Body of pancreas (tissue), 4 donors: ENCODE measurements at regions not wholly inside any gene's neighbourhood (a gene's known extent, or its start where the extent isn't known, plus 50 kb on each side); places are given as distances from the start of the nearest gene placed in this dataset.

Experiments used
- ATAC-seq: fragments of 150-250 bp; one replicate; pipeline ENCODE4 v1.9.1; 2016
- DNase-seq, 4 donors: peaks; one replicate each; pipeline ENCODE4 v3.0.0-alpha.2; 2019
- H3K27ac ChIP-seq, 4 donors: fragments of 200-600 bp; sonication (generic); 1 replicate in 3 of 4; 2 replicates in 1 of 4; pipeline versions ENCODE4 v1.5.1 to v1.6.1; 2016 to 2019; ENCODE audit warnings: mild to moderate bottlenecking in 1 of 4, mixed read lengths in 1 of 4, moderate library complexity in 1 of 4
- H3K27me3 ChIP-seq, 2 donors: fragments of 200-600 bp; sonication (generic); one replicate each; pipeline ENCODE4 v1.6.0; 2016; ENCODE audit warnings: mild to moderate bottlenecking in 1 of 2
- H3K36me3 ChIP-seq, 2 donors: fragments of 200-600 bp; sonication (generic); replicated peaks in 1 of 2; 2 replicates each; pipeline ENCODE4 v1.5.1; 2016; ENCODE audit warnings: low read depth in 2 of 2; ENCODE audit not compliant: insufficient read depth in 1 of 2
- H3K4me1 ChIP-seq: fragments of 200-600 bp; sonication (generic); one replicate; pipeline ENCODE4 v1.6.0; 2016
- H3K4me3 ChIP-seq, 2 donors: fragments of 200-600 bp; sonication (generic); 1 replicate in 1 of 2; 2 replicates in 1 of 2; pipeline ENCODE4 v1.5.1; 2016 to 2019
- H3K9me3 ChIP-seq, 3 donors: fragments of 200-600 bp; sonication (generic); 1 replicate in 2 of 3; 2 replicates in 1 of 3; pipeline ENCODE4 v1.5.1; 2016
- POLR2A ChIP-seq, 3 donors: fragments of 450-650 bp; IDR thresholded peaks; one replicate each; pipeline ENCODE4 v1.6.1; 2016; ENCODE audit warnings: antibody characterized with exemption in 3 of 3, mild to moderate bottlenecking in 2 of 3
- WGBS, 2 donors: methylation state at CpG; one replicate each; pipeline ENCODE4 v1.1.5; 2017; 5-methylcytosine and 5-hydroxymethylcytosine counted together
- intact Hi-C: fragments of 100-400 bp; cut with DNase I; formaldehyde crosslinking; loops from one replicate; pipeline ENCODE4 v1.15.1; 2023
- TF ChIP-seq, protein P1 (sequence below), 7 experiments: fragments of 450-650 bp in 4 of 7; fragments of 200-600 bp in 3 of 7; sonication (generic) in 3 of 7; IDR thresholded peaks; one replicate each; pipeline ENCODE4 v1.5.1; 2016 to 2019; ENCODE audit warnings: antibody characterized with exemption in 7 of 7

DNA sequence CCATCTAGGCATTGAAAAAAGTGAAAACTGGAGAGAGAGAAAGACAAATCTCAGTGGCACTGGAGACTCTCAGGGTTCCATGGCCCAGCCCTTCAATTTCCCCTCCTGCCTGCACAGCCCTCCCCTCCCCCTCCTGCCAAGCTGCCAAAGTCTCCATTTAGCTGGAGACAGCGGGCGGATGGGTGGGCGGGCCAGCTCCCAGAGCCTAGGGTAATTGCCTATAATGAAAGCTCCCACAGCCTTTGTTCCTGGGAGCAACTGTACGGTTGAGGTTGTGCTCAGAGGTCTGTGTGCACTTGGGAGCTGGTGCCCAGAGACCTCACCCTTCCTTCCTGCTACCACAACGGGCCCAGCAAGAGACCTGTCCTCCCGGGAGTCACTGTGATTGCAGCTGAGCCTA is 89.6 kb downstream of the NAV1 start:
- 71 to 80% methylated on average over 1 to 6 of the region's 6 CpGs for WGBS, 2 donors
- DNase-seq (no peak), ATAC-seq (no peak)
- TF ChIP-seq, protein P1, sequence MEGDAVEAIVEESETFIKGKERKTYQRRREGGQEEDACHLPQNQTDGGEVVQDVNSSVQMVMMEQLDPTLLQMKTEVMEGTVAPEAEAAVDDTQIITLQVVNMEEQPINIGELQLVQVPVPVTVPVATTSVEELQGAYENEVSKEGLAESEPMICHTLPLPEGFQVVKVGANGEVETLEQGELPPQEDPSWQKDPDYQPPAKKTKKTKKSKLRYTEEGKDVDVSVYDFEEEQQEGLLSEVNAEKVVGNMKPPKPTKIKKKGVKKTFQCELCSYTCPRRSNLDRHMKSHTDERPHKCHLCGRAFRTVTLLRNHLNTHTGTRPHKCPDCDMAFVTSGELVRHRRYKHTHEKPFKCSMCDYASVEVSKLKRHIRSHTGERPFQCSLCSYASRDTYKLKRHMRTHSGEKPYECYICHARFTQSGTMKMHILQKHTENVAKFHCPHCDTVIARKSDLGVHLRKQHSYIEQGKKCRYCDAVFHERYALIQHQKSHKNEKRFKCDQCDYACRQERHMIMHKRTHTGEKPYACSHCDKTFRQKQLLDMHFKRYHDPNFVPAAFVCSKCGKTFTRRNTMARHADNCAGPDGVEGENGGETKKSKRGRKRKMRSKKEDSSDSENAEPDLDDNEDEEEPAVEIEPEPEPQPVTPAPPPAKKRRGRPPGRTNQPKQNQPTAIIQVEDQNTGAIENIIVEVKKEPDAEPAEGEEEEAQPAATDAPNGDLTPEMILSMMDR (IDR thresholded peaks at IDR 0.05), result no peak
- no peak for TF ChIP-seq POLR2A (IDR thresholded peaks at IDR 0.05)
- H3K36me3 ChIP-seq, result no peaks in the 10 kb centered on the region
- intact Hi-C loops, result no loop called here
- no peak overlapping the region for H3K27ac ChIP-seq
- H3K9me3 ChIP-seq, result no peaks in the 10 kb centered on the region
- H3K4me1 ChIP-seq, result no peaks in the 10 kb centered on the region
- H3K4me3 ChIP-seq, result no peak overlapping the region
- no peaks in the 10 kb centered on the region for H3K27me3 ChIP-seq

- ATAC-seq, result no peak
- TF ChIP-seq, protein P1 (IDR thresholded peaks at IDR 0.05), result no peak
- TF ChIP-seq POLR2A (IDR thresholded peaks at IDR 0.05), result no peak
- no peaks in the 10 kb centered on the region for H3K36me3 ChIP-seq
- H3K4me1 ChIP-seq, result no peaks in the 10 kb centered on the region
- H3K27ac ChIP-seq, result no peak overlapping the region
- DNase-seq, result no peak
- no peak overlapping the region for H3K4me3 ChIP-seq
- H3K9me3 ChIP-seq, result no peaks in the 10 kb centered on the region
- WGBS, 2 donors, result 78 to 86% methylated on average over 6 of the region's 6 CpGs
- no peaks in the 10 kb centered on the region for H3K27me3 ChIP-seq
- intact Hi-C loops, result no loop called here
Observed at GRCh38 chr1:201630582-201630981, 91.7 kb downstream of the NAV1 start.

- no peak for ATAC-seq
- H3K4me1 ChIP-seq, result no peaks in the 10 kb centered on the region
- 79 to 89% methylated on average over 7 of the region's 7 CpGs for WGBS, 2 donors
- no peaks in the 10 kb centered on the region for H3K9me3 ChIP-seq
- DNase-seq, result no peak
- no peaks in the 10 kb centered on the region for H3K27me3 ChIP-seq
- no peak overlapping the region for H3K4me3 ChIP-seq
- H3K36me3 ChIP-seq, result no peaks in the 10 kb centered on the region
- TF ChIP-seq POLR2A (IDR thresholded peaks at IDR 0.05), result no peak
- TF ChIP-seq, protein P1 (IDR thresholded peaks at IDR 0.05), result no peak
- intact Hi-C loops, result no loop called here
- no peak overlapping the region for H3K27ac ChIP-seq
Observed at GRCh38 chr1:201631037-201631436, 92.1 kb downstream of the NAV1 start.

GRCh38 chr1:201632364-201632952 is 93.5 kb downstream of the NAV1 start:
- DNase-seq, result no peak
- Histone ChIP-seq H3K9me3 (no peaks in the 10 kb centered on the region), H3K36me3 (no peaks in the 10 kb centered on the region), H3K4me1 (no peaks in the 10 kb centered on the region), H3K4me3 (no peak overlapping the region), H3K27ac (no peak overlapping the region), H3K27me3 (no peaks in the 10 kb centered on the region)
- ATAC-seq, result no peak
- intact Hi-C loops, result no loop called here
- 85 to 94% methylated on average over 5 of the region's 5 CpGs for WGBS, 2 donors
- TF ChIP-seq POLR2A (IDR thresholded peaks at IDR 0.05), result no peak
- TF ChIP-seq, protein P1 (IDR thresholded peaks at IDR 0.05), result no peak

DNA sequence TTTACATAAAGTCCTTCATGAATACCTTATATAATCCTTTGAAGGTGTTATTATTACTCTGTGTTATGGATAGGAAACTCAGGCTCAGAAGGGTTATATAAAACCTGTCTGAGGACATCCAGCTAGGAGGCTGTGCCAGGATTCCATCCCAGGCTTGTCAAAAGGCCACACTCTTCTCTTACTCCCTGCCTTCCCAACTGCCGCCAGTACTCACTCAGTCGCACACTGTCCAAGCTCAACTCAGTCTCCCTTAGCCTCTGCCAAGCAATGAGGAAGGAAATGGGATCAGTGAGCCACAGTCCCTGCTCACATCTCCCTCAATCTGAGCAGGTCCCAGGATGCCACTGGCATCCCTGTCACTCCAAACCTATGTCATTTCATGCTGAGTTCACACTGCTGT is 94.4 kb downstream of the NAV1 start:
- Histone ChIP-seq H3K27ac (no peak overlapping the region), H3K36me3 (no peaks in the 10 kb centered on the region), H3K9me3 (no peaks in the 10 kb centered on the region), H3K4me1 (no peaks in the 10 kb centered on the region), H3K4me3 (no peak overlapping the region), H3K27me3 (no peaks in the 10 kb centered on the region)
- intact Hi-C loops, result no loop called here
- ATAC-seq, result no peak
- WGBS, 2 donors, result 88 to 95% methylated on average over 2 of the region's 2 CpGs
- TF ChIP-seq, protein P1 (IDR thresholded peaks at IDR 0.05), result no peak
- no peak for TF ChIP-seq POLR2A (IDR thresholded peaks at IDR 0.05)
- no peak for DNase-seq
